HG03457 (cell line): ENCODE measurements at regions not wholly inside any gene's neighbourhood (a gene's known extent, or its start where the extent isn't known, plus 50 kb on each side); places are given as distances from the start of the nearest gene placed in this dataset.

Source experiments
- ATAC-seq: cut with Tn5 transposase; IDR thresholded peaks from one replicate; pipeline ENCODE4 v1.9.1; 2021; ENCODE audit warnings: moderate number of reproducible peaks; ENCODE audit not compliant: unreplicated experiment

DNA sequence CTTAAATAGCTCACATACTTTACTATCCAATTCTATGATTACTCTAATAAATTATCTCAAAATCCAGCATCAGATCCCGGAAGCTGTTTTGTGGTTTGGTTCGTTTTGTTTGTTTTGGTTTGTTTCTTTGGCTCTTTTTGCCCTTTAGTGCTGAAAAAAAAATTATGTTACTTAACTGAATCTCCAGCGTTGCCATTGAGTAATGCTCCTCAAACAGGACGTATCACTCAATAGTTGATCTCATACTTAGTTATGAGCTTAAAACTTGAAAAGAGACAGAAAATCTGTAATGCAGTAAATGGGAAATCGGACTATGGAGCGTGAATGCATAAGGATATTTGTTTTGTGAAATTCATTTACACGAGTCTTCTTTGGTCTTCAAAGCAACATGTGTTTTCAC, 533.8 kb upstream of the TMPRSS15 start:
- ATAC-seq: no peak

DNA sequence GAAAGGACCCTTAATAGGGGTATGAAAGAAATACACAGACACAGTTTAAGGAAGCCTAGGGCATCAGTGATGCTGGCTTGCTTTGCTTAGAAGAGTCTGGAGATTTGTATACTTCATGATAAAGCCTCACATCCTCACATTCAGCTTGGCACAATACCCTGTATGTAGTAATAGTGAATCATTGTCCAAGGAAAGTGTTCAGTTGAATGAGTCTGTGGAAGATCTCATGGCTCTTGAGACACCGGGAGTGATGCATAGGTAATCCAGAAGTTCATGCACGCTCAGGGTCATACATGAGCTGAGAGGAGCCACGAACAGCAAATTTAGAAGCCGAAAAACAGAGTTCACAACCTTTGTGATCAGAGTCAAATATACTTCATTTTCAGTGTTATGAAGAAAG, 537.2 kb upstream of the TMPRSS15 start:
- ATAC-seq: no peak

GRCh38 chr21:18950045-18950740, 546.6 kb upstream of the TMPRSS15 start:
- no peak for ATAC-seq

GRCh38 chr21:18951271-18952038, 547.9 kb upstream of the TMPRSS15 start:
- no peak for ATAC-seq

- no peak for ATAC-seq
Observed at GRCh38 chr21:18954441-18954844, 550.9 kb upstream of the TMPRSS15 start.

GRCh38 chr21:18959817-18960216, 556.2 kb upstream of the TMPRSS15 start:
- no peak for ATAC-seq

DNA sequence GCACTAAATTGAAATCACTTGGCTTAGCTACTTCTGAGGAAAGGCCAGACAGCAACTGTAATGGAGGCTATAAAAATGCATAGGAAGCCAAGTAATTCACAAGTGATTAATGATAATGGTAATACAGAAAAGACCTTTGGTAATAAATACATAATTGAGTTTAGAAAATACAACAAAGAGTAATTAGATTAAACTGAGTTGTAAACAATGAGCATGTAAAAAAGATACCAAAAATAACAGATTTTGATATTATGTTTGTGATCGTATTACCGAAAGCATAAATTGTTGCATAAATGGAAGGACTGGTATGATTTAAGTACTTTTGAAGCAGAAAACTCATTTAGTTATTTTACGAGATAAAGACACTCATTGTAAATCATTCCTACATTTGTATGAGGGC, 556.7 kb upstream of the TMPRSS15 start:
- ATAC-seq: no peak

- ATAC-seq: no peak
Observed at GRCh38 chr21:18970416-18970815, 566.8 kb upstream of the TMPRSS15 start.

DNA sequence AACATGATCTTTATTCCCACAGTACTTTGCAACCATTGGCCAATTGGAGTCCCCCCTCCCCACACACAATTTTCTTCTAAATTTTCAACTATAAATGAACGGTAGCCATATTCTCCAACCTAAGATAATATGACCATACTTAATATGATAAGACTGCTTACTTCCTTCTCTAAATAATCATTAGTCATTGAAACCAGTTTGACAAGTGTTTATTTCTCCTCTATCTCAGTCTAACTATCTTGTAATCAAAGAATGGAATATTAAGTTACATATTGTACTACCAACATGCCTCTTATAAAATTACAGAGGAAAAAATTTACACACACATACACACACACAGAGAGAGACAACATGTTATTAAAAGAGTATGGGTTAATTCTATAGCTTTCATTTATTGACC, 567.4 kb upstream of the TMPRSS15 start:
- no peak for ATAC-seq

- no peak for ATAC-seq
Observed at GRCh38 chr21:18985584-18985983, 582.0 kb upstream of the TMPRSS15 start.

DNA sequence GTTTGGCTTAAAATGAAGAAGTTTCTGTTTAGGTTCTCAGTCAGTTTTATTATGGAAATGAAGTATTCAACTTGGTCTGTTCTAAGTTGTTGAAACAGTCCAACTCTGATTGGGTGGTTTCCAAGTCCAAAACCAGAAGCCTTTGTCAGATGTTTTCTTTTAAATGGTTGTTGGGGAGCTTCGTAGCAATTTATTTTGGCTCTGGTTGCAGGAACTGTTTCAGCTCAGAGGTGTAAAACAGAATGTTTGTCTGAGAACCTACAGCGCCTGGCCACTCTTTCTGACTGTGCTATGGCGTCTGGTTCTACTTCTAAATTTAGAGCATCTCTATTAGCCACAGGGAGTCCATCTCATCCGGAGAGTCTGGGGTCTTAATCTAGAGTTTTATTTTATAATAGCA, 582.6 kb upstream of the TMPRSS15 start:
- no peak for ATAC-seq

GRCh38 chr21:18987520-18988026, 584.0 kb upstream of the TMPRSS15 start:
- ATAC-seq: no peak

DNA sequence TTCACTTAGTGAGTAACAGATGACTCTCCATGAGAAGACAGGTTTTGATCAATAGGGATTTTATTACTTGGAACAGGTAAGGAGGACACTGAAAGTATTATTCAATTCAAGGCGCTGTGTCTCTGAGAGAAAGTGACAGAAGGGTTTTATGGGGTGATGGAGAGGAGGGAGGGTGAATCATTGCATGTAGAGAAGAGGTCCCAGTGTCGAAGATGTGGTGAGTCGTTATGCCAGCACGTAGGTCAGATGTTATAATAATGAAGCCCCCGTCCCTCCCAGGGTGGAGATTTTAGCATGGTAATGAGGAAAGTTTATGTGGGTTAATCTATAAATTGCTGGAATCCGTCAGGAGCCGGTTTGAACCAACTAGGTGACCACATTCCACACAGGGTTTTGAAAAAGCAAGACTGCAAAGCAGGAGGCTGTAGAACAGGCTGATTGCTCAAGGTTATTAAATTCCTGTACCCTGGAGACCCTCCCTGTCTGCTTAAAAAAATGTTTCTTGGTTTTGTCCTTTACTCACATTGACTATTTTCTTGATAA, 586.4 kb upstream of the TMPRSS15 start:
- no peak for ATAC-seq

DNA sequence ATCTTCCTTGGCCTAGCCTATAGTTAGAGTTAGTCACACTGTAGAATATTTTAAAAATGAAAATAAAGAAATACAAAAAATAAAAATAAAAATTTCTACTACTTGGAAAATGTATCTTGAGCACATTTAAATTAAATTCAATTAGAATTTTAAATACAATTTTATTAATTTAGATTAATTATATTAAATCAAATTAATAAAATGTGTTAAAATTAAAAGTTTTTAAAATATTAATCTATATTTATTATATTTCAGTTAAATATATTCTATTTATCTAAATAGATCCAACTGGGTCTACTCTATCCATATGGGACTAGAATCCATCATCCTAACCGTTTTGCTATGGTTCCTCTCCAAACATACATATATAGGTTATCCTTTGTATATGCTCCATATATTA, 588.3 kb upstream of the TMPRSS15 start:
- no peak for ATAC-seq

DNA sequence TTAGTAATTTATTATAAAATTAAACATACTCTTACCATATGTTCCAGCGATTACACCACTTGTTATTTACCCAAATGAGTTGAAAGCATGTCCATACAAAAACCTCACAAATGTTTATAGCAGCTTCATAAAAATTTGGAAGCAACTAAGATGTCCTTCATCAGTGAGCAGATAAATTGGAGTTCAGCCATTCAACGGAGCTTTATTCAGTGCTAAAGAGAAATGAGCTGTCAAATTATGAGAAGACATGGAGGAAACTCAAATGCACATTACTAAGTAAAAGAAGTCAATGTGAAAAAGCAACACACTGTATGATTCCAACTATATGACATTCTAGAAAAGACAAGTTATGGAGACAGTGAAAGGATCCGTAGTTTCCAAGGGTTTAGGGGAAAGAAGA, 606.7 kb upstream of the TMPRSS15 start:
- ATAC-seq: no peak

GRCh38 chr21:19010996-19011395, 607.4 kb upstream of the TMPRSS15 start:
- no peak for ATAC-seq

- ATAC-seq: no peak
Observed at GRCh38 chr21:19011451-19011850, 607.9 kb upstream of the TMPRSS15 start.

- no peak for ATAC-seq
Observed at GRCh38 chr21:19013916-19014315, 610.3 kb upstream of the TMPRSS15 start.

DNA sequence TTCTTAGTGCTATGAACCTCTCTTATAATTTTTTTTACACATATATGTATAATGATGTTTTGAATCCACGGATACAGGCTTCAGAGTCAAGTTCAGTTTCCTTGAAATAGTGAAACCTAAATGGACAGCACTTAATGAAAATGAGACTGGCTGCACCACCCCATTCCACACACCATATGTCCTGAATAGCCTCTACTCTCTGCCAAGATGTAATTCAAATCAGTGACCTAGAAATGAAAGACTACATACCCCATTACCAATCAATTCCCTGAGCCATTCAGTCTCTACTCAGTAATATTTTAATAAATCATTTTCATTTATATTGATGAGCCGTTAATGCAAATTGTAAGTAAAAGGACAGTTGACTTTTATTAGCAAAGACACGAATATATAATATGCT, 614.9 kb upstream of the TMPRSS15 start:
- ATAC-seq: no peak

DNA sequence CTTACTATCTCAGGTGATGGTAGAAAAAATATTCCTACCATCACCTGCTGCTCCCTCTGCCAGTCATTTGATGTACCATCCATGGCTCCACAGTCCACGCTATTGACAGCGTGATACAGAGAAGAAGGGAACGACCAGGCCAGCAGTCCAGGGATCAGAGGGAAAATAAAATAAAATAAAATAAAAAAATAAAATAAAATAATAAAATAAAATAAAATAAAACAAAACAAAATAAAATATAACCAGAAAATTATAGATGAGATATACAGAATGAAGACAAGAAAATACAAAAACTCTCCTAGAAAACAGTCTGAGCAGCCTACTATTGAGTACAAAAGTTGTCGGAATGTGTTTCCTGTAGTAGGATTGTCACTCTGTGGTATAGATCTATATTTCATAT, 619.4 kb upstream of the TMPRSS15 start:
- ATAC-seq: no peak

DNA sequence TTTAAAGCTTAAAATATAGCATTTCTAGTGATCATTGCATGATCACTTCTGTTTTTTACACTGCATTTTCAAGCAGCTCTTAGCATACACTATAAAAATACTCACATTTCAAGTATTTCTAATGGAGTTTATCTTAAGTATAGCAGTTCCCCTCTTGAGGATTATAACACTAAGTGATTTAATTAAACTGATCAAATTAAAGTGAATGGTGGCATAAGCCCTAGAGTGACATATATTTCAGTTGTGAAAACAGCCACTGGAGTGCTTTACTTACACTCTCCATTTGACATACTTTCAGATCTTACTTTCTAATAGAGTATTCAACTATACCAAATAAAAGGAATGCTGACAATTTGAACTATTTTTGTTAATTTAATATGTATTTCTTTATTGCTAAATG, 623.3 kb upstream of the TMPRSS15 start:
- no peak for ATAC-seq

DNA sequence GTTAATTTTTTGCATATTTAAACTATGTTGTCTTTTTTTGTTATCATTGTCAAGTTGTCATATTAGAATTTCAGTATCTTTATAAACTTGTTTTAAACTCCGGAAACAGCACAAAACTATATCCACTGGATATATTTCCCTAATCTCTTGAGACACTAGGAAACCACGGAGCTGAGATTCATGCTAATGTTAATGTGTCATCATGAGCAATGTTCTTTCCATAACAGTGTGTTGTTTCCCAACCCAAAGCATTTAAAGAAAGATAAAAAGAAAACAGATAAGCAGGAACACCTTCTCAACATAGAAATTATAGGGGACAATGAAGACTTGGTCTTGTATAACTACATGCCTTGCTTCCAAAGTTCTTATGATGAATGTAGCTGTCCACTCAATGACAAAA, 626.2 kb upstream of the TMPRSS15 start:
- ATAC-seq: no peak
